ENCODE measurements at regions not wholly inside any gene's neighbourhood (a gene's known extent, or its start where the extent isn't known, plus 50 kb on each side); places are given as distances from the start of the nearest gene placed in this dataset.
"Not testable (repeated sequence)": the region's sequence is repeated elsewhere in the genome, so short reads cannot be mapped to it uniquely, and the experiment has no call there.

GRCh38 chr10:35993591-35994515 is 351.8 kb upstream of the FZD8 start:
- no peak for DNase-seq (ENCODE audit: low spot score)

GRCh38 chr10:35992107-35992506 is 350.0 kb upstream of the FZD8 start:
- no peak for DNase-seq (ENCODE audit: low spot score)

GRCh38 chr10:35986756-35987502 is 344.8 kb upstream of the FZD8 start:
- no peak for DNase-seq (ENCODE audit: low spot score)

- DNase-seq (ENCODE audit: low spot score) = no peak
Observed at GRCh38 chr10:35979116-35979515, 337.0 kb upstream of the FZD8 start.

- DNase-seq (ENCODE audit: low spot score) = not testable (repeated sequence)
Observed at GRCh38 chr10:35973912-35974591, 332.0 kb upstream of the FZD8 start.

- DNase-seq (ENCODE audit: low spot score) = no peak
Observed at GRCh38 chr10:35972275-35972674, 330.2 kb upstream of the FZD8 start.

DNA sequence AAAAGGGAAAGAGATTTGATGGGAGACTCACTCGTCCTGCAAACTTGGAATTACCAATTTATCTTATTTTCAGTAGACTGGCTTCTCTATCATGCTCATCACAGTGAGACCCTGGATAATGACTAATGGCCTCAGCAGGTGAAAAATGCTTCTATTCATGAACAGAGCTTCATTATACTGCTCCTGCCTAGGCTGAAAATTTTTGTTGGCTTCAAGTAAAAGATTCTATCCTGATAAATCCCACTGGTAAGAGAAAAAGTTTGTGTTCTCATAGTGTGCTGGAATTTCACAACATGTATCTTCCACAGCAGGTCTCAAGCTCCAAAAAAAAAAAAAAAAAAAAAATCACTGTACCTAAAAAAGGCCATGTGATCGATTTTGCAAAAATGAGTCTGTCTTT is 329.3 kb upstream of the FZD8 start:
- no peak for DNase-seq (ENCODE audit: low spot score)

- no peak for DNase-seq (ENCODE audit: low spot score)
Observed at GRCh38 chr10:35963685-35964084, 321.6 kb upstream of the FZD8 start.

DNA sequence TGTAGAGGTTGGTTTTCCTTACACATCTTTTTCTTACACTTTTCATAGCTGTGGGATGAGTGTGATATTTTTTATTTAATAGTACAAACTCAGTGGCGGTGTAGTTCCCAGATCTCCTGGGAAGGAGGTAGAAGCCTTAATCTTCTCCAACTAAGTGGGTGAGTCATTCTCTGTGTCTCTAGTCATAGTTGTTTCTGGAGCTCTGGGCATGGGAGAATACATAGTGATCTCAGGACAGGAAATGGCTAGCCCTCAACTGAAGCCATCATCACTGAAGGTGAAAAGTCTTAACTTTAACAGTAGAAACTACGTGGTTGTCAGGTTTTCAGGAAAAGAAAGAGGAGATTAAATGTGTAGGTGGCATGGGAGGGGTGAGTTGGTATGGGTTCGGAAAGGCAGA is 319.4 kb upstream of the FZD8 start:
- DNase-seq (ENCODE audit: low spot score) = no peak

- DNase-seq (ENCODE audit: low spot score) = no peak
Observed at GRCh38 chr10:35959252-35959651, 317.2 kb upstream of the FZD8 start.

GRCh38 chr10:35958609-35959008 is 316.5 kb upstream of the FZD8 start:
- DNase-seq (ENCODE audit: low spot score) = not testable (repeated sequence)

GRCh38 chr10:35950701-35951100 is 308.6 kb upstream of the FZD8 start:
- no peak for DNase-seq (ENCODE audit: low spot score)

DNA sequence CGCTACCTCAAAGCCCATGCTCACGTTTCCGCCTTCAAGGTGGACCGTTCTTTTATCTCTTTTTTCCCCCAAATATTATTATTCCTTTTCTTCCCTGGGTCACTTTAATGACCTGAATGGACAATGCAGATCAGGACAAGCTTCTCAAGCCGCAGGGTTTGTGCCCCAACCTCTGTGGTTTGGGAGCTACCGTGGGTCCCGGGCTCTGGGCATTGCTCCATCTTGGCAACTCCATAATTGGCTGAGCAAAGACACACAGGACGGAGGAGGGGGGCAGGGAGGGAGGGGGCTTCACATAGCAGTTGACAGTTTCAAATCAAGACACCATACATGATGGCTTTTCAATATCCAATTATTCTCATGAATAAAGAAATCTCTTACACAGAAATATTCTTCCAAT is 308.1 kb upstream of the FZD8 start:
- no peak for DNase-seq (ENCODE audit: low spot score)

DNA sequence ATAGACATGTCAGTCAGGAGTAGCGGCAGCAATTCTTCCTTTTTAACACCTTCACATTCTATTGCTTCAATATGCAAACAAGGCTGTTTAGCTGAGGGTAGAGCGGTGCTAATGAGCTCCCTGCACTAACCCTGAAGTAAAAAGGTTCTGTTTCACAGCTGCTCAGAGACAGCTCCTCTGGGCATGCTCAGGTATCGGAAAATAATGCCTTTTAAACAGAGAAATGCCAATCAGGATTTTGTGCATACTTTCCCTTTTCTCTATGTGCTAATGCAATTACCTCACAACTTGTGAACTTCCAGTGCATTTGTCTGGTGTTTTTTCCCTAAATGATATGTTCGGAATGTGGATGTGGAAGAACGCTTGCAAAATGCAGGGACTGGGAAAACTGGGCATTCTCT is 307.7 kb upstream of the FZD8 start:
- no peak for DNase-seq (ENCODE audit: low spot score)

GRCh38 chr10:35946556-35946955 is 304.5 kb upstream of the FZD8 start:
- DNase-seq (ENCODE audit: low spot score) = no peak

DNA sequence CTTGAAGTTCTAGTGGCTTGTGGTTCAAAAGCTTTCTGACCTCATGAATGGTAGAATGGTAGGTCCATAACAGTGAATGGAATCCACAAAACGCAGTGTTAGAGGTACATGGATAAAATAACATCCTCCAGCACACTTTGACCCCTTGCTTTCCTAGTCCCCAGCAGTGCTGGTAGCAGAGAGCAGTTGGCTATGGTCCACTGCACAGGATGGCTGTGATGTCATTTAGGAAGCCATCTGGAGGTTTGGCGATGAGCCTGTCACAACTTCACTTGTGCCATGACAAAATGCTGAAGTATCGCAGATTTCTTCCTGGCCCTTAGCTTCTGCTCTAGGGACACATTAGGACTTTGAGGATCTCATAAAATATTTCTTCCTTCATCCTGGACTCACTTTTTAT is 300.0 kb upstream of the FZD8 start:
- DNase-seq (ENCODE audit: low spot score) = no peak

DNA sequence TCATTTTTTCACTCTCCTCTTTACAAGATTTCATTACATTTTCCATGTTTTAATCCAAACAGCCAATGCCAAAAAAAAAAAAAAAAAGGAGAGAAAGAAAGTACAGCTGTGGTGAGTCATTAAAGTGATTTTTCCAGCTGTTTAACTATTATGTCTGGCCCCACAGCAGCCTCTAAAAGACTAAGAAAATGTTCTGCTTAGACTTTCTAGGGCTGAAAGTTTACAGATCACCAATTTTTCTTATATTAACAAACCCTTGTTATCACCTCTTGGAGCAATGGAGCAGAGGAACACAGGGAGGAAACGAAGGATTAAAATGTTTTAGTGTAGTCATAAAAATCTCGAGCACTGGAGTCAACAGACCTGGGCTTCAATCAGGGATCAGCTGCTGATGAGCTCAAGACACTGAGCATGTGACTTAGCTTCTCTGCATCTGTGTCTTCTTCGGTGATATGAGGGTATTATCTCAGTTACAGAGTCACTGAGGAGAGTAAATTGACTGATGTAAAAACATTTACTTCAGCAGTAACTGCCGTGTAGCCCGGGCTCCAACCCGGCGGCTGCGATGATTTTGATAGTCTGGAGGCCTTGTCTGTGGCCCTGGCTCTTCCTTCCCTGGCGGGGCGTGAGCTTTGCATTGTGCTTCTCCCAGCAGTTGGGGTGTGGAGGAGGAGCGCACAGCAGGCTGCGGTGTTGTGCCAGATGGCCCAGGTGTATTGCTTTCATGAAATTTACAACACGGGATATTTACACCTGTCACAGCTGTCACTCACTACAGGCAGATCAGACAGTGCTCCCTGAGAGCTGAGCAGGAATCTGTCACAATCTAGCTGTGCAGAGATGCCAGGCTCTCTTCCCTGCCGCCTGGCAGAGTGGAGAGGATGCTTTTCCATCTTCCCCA is 298.3 kb upstream of the FZD8 start:
- no peak for DNase-seq (ENCODE audit: low spot score)

- DNase-seq (ENCODE audit: low spot score) = no peak
Observed at GRCh38 chr10:35938160-35938559, 296.1 kb upstream of the FZD8 start.

DNA sequence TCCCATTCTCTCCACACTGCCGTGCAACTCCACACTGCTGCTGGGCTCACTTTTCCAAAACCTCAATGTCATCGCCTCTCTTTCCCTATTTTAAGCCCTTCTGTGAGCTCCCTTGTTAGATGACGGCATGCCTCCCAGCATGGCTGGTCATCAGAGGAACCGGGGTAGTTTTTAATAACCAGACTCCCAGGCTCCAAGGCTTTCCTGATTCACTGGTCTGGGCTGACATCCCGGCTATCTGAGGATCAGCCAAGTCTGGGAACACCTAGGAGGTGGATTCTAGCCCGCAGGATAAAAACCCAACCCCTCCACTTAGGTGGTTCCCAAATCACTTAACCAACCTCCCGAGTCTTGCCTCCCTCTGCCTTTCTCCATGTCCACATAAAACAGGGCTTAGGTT is 295.4 kb upstream of the FZD8 start:
- no peak for DNase-seq (ENCODE audit: low spot score)

DNA sequence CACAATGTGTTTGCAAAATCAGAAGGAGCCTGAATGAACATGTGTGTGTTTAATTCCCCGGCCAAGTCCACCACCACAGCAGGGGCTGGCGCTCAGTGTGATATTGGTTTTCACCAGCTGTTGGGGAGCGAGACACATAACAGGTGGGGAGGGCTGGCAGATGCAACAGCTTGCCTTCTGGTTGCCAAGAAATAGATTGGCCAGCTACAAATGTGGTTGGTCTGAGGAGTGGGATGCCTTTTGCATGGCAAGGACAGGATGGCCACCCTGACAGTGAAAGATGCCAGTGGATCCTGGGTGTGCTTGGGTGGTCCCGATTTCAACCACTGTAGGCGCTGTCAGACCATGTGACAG is 292.5 kb upstream of the FZD8 start:
- no peak for DNase-seq (ENCODE audit: low spot score)

- no peak for DNase-seq (ENCODE audit: low spot score)
Observed at GRCh38 chr10:35933940-35934641, 292.0 kb upstream of the FZD8 start.
